ENCODE measurements at regions not wholly inside any gene's neighbourhood (a gene's known extent, or its start where the extent isn't known, plus 50 kb on each side); places are given as distances from the start of the nearest gene placed in this dataset.

GRCh38 chr9:106761493-106761892 is 101.5 kb upstream of the ZNF462 start:
- TF ChIP-seq CTCF (IDR thresholded peaks at IDR 0.05; ENCODE audit: insufficient read depth, low read depth, low read length, missing control alignments): no peak

GRCh38 chr9:106766616-106767015 is 96.3 kb upstream of the ZNF462 start:
- no peak for DNase-seq (ENCODE audit: low read depth)
- no peak overlapping the region for H3K4me3 ChIP-seq (ENCODE audit: low read depth, low read length)
- no peak for TF ChIP-seq CTCF (IDR thresholded peaks at IDR 0.05; ENCODE audit: insufficient read depth, low read depth, low read length, missing control alignments)

More at GRCh38 chr9:106761493-106761892, 101.5 kb upstream of the ZNF462 start:
- H3K4me3 ChIP-seq (ENCODE audit: low read depth, low read length): no peak overlapping the region
- no peak for DNase-seq (ENCODE audit: low read depth)

- DNase-seq (ENCODE audit: low read depth): no peak
- no peak for TF ChIP-seq CTCF (IDR thresholded peaks at IDR 0.05; ENCODE audit: insufficient read depth, low read depth, low read length, missing control alignments)
- no peak overlapping the region for H3K4me3 ChIP-seq (ENCODE audit: low read depth, low read length)
These were observed 93.6 kb upstream of the ZNF462 start for GRCh38 chr9:106769331-106769730.

- H3K4me3 ChIP-seq (ENCODE audit: low read depth, low read length): no peak overlapping the region
- TF ChIP-seq CTCF (IDR thresholded peaks at IDR 0.05; ENCODE audit: insufficient read depth, low read depth, low read length, missing control alignments): no peak
- DNase-seq (ENCODE audit: low read depth): no peak
These were observed 91.4 kb upstream of the ZNF462 start for GRCh38 chr9:106771608-106772007.

GRCh38 chr9:106772523-106773290 is 90.3 kb upstream of the ZNF462 start:
- no peak for DNase-seq (ENCODE audit: low read depth)
- TF ChIP-seq CTCF (IDR thresholded peaks at IDR 0.05; ENCODE audit: insufficient read depth, low read depth, low read length, missing control alignments): no peak
- H3K4me3 ChIP-seq (ENCODE audit: low read depth, low read length): no peak overlapping the region

- no peak for TF ChIP-seq CTCF (IDR thresholded peaks at IDR 0.05; ENCODE audit: insufficient read depth, low read depth, low read length, missing control alignments)
- no peak for DNase-seq (ENCODE audit: low read depth)
- H3K4me3 ChIP-seq (ENCODE audit: low read depth, low read length): no peak overlapping the region
These were observed 89.2 kb upstream of the ZNF462 start for GRCh38 chr9:106773750-106774149.

- TF ChIP-seq CTCF (IDR thresholded peaks at IDR 0.05; ENCODE audit: insufficient read depth, low read depth, low read length, missing control alignments): no peak
- DNase-seq (ENCODE audit: low read depth): no peak
- no peak overlapping the region for H3K4me3 ChIP-seq (ENCODE audit: low read depth, low read length)
These were observed 87.0 kb upstream of the ZNF462 start for GRCh38 chr9:106775960-106776359.

Data from GM12865 (cell line).